Right lobe of liver (tissue), 4 donors: ENCODE measurements at regions not wholly inside any gene's neighbourhood (a gene's known extent, or its start where the extent isn't known, plus 50 kb on each side); places are given as distances from the start of the nearest gene placed in this dataset.

Source experiments
- POLR2A ChIP-seq: fragments of 450-650 bp; IDR thresholded peaks from one replicate; pipeline ENCODE4 v1.6.1; 2017; ENCODE audit warnings: antibody characterized with exemption, mild to moderate bottlenecking
- TF ChIP-seq, protein P1 (sequence below), 4 donors: fragments of 200-600 bp in 3 of 4; fragments of 450-650 bp in 1 of 4; IDR thresholded peaks; one replicate each; pipeline versions ENCODE4 v1.5.1 to v1.8.0; 2016 to 2022; ENCODE audit warnings: antibody characterized with exemption in 4 of 4, mild to moderate bottlenecking in 2 of 4
- donor health status: DM: no; HTN: no; CAD: no.
- donor health status: DM: no; HTN: no; CAD: no.
- donor health status: DM: no; HTN: yes; CAD: no.

DNA sequence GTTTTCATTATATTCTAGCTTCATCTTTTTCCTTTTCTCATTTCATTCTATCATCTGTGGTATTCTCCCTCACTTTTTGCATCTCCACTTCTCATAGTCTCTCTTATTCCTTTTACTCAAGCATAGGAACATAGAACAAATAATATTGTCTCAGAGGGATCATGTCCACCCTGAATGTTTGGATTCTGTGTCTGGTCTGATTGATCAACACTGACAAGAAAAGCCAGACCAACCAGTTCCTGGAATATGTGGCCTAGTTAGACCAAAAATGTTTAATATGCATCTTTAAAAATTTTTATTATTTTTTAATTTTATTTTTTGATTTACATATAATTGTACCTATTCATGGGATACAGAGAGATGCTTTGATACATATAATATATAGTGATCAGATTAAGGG lies 212.0 kb upstream of the ALCAM start:
- TF ChIP-seq, protein P1, sequence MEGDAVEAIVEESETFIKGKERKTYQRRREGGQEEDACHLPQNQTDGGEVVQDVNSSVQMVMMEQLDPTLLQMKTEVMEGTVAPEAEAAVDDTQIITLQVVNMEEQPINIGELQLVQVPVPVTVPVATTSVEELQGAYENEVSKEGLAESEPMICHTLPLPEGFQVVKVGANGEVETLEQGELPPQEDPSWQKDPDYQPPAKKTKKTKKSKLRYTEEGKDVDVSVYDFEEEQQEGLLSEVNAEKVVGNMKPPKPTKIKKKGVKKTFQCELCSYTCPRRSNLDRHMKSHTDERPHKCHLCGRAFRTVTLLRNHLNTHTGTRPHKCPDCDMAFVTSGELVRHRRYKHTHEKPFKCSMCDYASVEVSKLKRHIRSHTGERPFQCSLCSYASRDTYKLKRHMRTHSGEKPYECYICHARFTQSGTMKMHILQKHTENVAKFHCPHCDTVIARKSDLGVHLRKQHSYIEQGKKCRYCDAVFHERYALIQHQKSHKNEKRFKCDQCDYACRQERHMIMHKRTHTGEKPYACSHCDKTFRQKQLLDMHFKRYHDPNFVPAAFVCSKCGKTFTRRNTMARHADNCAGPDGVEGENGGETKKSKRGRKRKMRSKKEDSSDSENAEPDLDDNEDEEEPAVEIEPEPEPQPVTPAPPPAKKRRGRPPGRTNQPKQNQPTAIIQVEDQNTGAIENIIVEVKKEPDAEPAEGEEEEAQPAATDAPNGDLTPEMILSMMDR (IDR thresholded peaks at IDR 0.05), result no peak
- no peak for TF ChIP-seq POLR2A
